Aorta (tissue), 5 donors: ENCODE measurements at regions not wholly inside any gene's neighbourhood (a gene's known extent, or its start where the extent isn't known, plus 50 kb on each side); places are given as distances from the start of the nearest gene placed in this dataset.

Experiments
- ATAC-seq: fragments of 200-7000 bp; cut with Tn5 transposase; one replicate; pipeline ENCODE4 v1.9.1; 2022; ENCODE audit warnings: moderate library complexity; ENCODE audit not compliant: low FRiP score
- DNase-seq, 2 donors: peaks; one replicate each; pipeline ENCODE4 v3.0.0-alpha.2; 2020
- H3K27ac ChIP-seq, 2 donors: one replicate each; pipeline ENCODE4 v1.5.1; 2013; ENCODE audit warnings: low read length in 2 of 2, mild to moderate bottlenecking in 2 of 2, moderate library complexity in 2 of 2, control low read depth in 1 of 2, inconsistent platforms in 1 of 2, low read depth in 1 of 2
- H3K27me3 ChIP-seq, 2 donors: one replicate each; pipeline ENCODE4 v1.6.1; 2013; ENCODE audit warnings: control low read depth in 1 of 2, low read length in 1 of 2, mild to moderate bottlenecking in 1 of 2, moderate library complexity in 1 of 2; ENCODE audit not compliant: insufficient read depth in 2 of 2, control insufficient read depth in 1 of 2
- H3K36me3 ChIP-seq, 2 donors: one replicate each; pipeline ENCODE4 v1.6.1; 2013; ENCODE audit warnings: control low read depth in 1 of 2, low read length in 1 of 2, mild to moderate bottlenecking in 1 of 2; ENCODE audit not compliant: insufficient read depth in 2 of 2, control insufficient read depth in 1 of 2
- H3K4me1 ChIP-seq, 2 donors: one replicate each; pipeline ENCODE4 v1.6.1; 2013; ENCODE audit warnings: low read length in 2 of 2, control low read depth in 1 of 2, mild to moderate bottlenecking in 1 of 2, moderate library complexity in 1 of 2; ENCODE audit not compliant: insufficient read depth in 2 of 2, control insufficient read depth in 1 of 2
- H3K4me3 ChIP-seq, 2 donors: one replicate each; pipeline ENCODE4 v1.5.1; 2013; ENCODE audit warnings: low read length in 2 of 2, control low read depth in 1 of 2, mild to moderate bottlenecking in 1 of 2
- H3K9me3 ChIP-seq: one replicate; pipeline ENCODE4 v1.6.1; 2013; ENCODE audit warnings: mild to moderate bottlenecking, low read length; ENCODE audit not compliant: control insufficient read depth
- WGBS, 2 donors: extraction: QIAGEN DNeasy Blood & Tissue Kit; methylation state at CpG; one replicate each; pipeline ENCODE4 v1.1.7; 2013; 5-methylcytosine and 5-hydroxymethylcytosine counted together
- intact Hi-C, 2 donors: fragments of 100-400 bp; cut with DNase I; formaldehyde crosslinking; loops; one replicate each; pipeline versions ENCODE4 v1.14.2 to v1.15.0; 2022
- donor health status: healthy with polysubstance abuse.
- donor health status: Bipolar disorder and iron deficiency.
- donor health status: DM: no; HTN: no; CAD: no.
- donor health status: DM: no; HTN: no; CAD: no.
- donor health status: DM: yes; HTN: yes; CAD: no.

GRCh38 chr12:92089559-92089958 is 56.1 kb downstream of the BTG1 start:
- Histone ChIP-seq H3K27me3 (no peaks in the 10 kb centered on the region), H3K27ac (no peak overlapping the region), H3K9me3 (no peaks in the 10 kb centered on the region), H3K4me3 (no peak overlapping the region), H3K4me1 (no peaks in the 10 kb centered on the region), H3K36me3 (no peaks in the 10 kb centered on the region)
- ATAC-seq (no peak), DNase-seq (no peak)
- intact Hi-C loops = no loop called here

GRCh38 chr12:92088805-92089204 is 56.8 kb downstream of the BTG1 start:
- Histone ChIP-seq H3K4me1 (no peaks in the 10 kb centered on the region), H3K36me3 (no peaks in the 10 kb centered on the region), H3K4me3 (no peak overlapping the region), H3K27ac (no peak overlapping the region), H3K9me3 (no peaks in the 10 kb centered on the region), H3K27me3 (no peaks in the 10 kb centered on the region)
- DNase-seq (no peak), ATAC-seq (no peak)
- intact Hi-C loops = no loop called here
- WGBS, 2 donors = 81 to 88% methylated on average over 2 of the region's 2 CpGs

GRCh38 chr12:92085736-92086040 is 60.0 kb downstream of the BTG1 start:
- ATAC-seq = no peak
- Histone ChIP-seq H3K4me1 (no peaks in the 10 kb centered on the region), H3K27me3 (no peaks in the 10 kb centered on the region), H3K36me3 (no peaks in the 10 kb centered on the region), H3K9me3 (no peaks in the 10 kb centered on the region), H3K27ac (no peak overlapping the region), H3K4me3 (no peak overlapping the region)
- WGBS, 2 donors = 93 to 97% methylated on average over 1 of the region's 1 CpG
- intact Hi-C loops = no loop called here
- DNase-seq = no peak

GRCh38 chr12:92085040-92085735 is 60.5 kb downstream of the BTG1 start:
- no peak overlapping the region for H3K27ac ChIP-seq
- intact Hi-C loops = no loop called here
- 72 to 78% methylated on average over 3 of the region's 3 CpGs for WGBS, 2 donors
- no peaks in the 10 kb centered on the region for H3K9me3 ChIP-seq
- no peaks in the 10 kb centered on the region for H3K27me3 ChIP-seq
- H3K4me3 ChIP-seq = no peak overlapping the region
- ATAC-seq (no peak), DNase-seq (no peak)
- H3K4me1 ChIP-seq = peaks cover 0 to 2% of the 10 kb centered on the region in 2 donors
- no peaks in the 10 kb centered on the region for H3K36me3 ChIP-seq

- Histone ChIP-seq H3K27me3 (no peaks in the 10 kb centered on the region), H3K9me3 (no peaks in the 10 kb centered on the region), H3K4me3 (no peak overlapping the region), H3K4me1 (peaks cover 0 to 7% of the 10 kb centered on the region in 2 donors), H3K36me3 (no peaks in the 10 kb centered on the region), H3K27ac (no peak overlapping the region)
- ATAC-seq (no peak), DNase-seq (no peak)
- 90 to 91% methylated on average over 3 of the region's 3 CpGs for WGBS, 2 donors
- intact Hi-C loops = no loop called here
These were observed 64.7 kb downstream of the BTG1 start for GRCh38 chr12:92080911-92081285.

- ATAC-seq = no peak
- DNase-seq = no peak
- H3K27me3 ChIP-seq = no peaks in the 10 kb centered on the region
- intact Hi-C loops = no loop called here
- H3K27ac ChIP-seq = no peak overlapping the region
- no peak overlapping the region for H3K4me3 ChIP-seq
- H3K9me3 ChIP-seq = no peaks in the 10 kb centered on the region
- H3K36me3 ChIP-seq = no peaks in the 10 kb centered on the region
- peaks cover 0 to 7% of the 10 kb centered on the region in 2 donors for H3K4me1 ChIP-seq
These were observed 66.6 kb downstream of the BTG1 start for GRCh38 chr12:92079054-92079385.

GRCh38 chr12:92078167-92079053 is 67.2 kb downstream of the BTG1 start:
- WGBS, 2 donors = 57 to 62% methylated on average over 4 of the region's 4 CpGs
- peaks cover 0 to 7% of the 10 kb centered on the region in 2 donors for H3K4me1 ChIP-seq
- no peaks in the 10 kb centered on the region for H3K27me3 ChIP-seq
- H3K36me3 ChIP-seq = no peaks in the 10 kb centered on the region
- intact Hi-C loops = no loop called here
- no peaks in the 10 kb centered on the region for H3K9me3 ChIP-seq
- ATAC-seq (peak; percentile 73), DNase-seq (no peak)
- H3K4me3 ChIP-seq = no peak overlapping the region
- H3K27ac ChIP-seq = no peak overlapping the region

GRCh38 chr12:92077530-92077929 is 68.1 kb downstream of the BTG1 start:
- 92 to 97% methylated on average over 1 of the region's 1 CpG for whole genome bisulfite sequencing, 2 donors
- Histone ChIP-seq H3K27ac (no peak overlapping the region), H3K9me3 (no peaks in the 10 kb centered on the region), H3K27me3 (no peaks in the 10 kb centered on the region), H3K36me3 (no peaks in the 10 kb centered on the region), H3K4me3 (no peak overlapping the region), H3K4me1 (peaks cover 0 to 7% of the 10 kb centered on the region in 2 donors)
- ATAC-seq = no peak
- intact Hi-C loops = no loop called here
- no peak for DNase-seq

- Histone ChIP-seq H3K36me3 (no peaks in the 10 kb centered on the region), H3K4me1 (peaks cover 0 to 7% of the 10 kb centered on the region in 2 donors), H3K4me3 (no peak overlapping the region), H3K27me3 (no peaks in the 10 kb centered on the region), H3K27ac (no peak overlapping the region), H3K9me3 (no peaks in the 10 kb centered on the region)
- intact Hi-C loops = no loop called here
- no peak for DNase-seq
- ATAC-seq = no peak
These were observed 69.5 kb downstream of the BTG1 start for GRCh38 chr12:92076101-92076500.
